ENCODE measurements at regions not wholly inside any gene's neighbourhood (a gene's known extent, or its start where the extent isn't known, plus 50 kb on each side); places are given as distances from the start of the nearest gene placed in this dataset.
A peak's percentile ranks its signal among the peaks of the same experiment; 100 is the strongest.

GRCh38 chr3:13141991-13142412 is 68.8 kb upstream of the IQSEC1 start:
- no TSS peak for BruUV-seq (replicated peaks)
- H3K4me3 ChIP-seq: no peak overlapping the region
- no peak overlapping the region for H3K9ac ChIP-seq (ENCODE audit: control insufficient read depth, insufficient read depth, low read length)
- in situ Hi-C loops (cut with MboI): no loop called here
- ChIA-PET CTCF (interaction anchor here (1.1 to 1.8 kb wide), 2 partner anchors 50 to 311 kb away, joined by 4 to 8 read pairs; no protein-coding TSS in a partner anchor), POLR2A (no interaction called here), RAD21 (ENCODE audit: unreplicated experiment) (no interaction called here), SMC1A (ENCODE audit: uncharacterized antibody, unreplicated experiment) (interaction anchor here (0.6 to 0.8 kb wide), 2 partner anchors 49 to 1054 kb away, joined by 3 read pairs; no protein-coding TSS in a partner anchor)
- 53% methylated on average over 8 of the region's 8 CpGs for WGBS (ENCODE audit: insufficient coverage, insufficient replicate concordance, low lambda C conversion rate, missing lambda C conversion rate)
- no peaks in the 10 kb centered on the region for H3K9me3 ChIP-seq (replicated peaks; ENCODE audit: control insufficient read depth, insufficient read depth, low read length)
- FAIRE-seq (no peak), DNase-seq (ENCODE audit: low read depth, low spot score) (no peak), ATAC-seq (peak; percentile 77)
- no peaks in the 10 kb centered on the region for H3K4me1 ChIP-seq (ENCODE audit: control insufficient read depth, insufficient read depth, low read length)
- no peak overlapping the region for H2AFZ ChIP-seq (ENCODE audit: control insufficient read depth, low read depth, low read length)
- no peak overlapping the region for H3K4me2 ChIP-seq (ENCODE audit: control insufficient read depth, insufficient read depth)
- intact Hi-C loops (cut with micrococcal nuclease; ENCODE audit: unreplicated experiment): no loop called here
- TF ChIP-seq RAD51 (IDR thresholded peaks at IDR 0.05) (no peak), SUZ12 (IDR thresholded peaks at IDR 0.05; ENCODE audit: unreplicated experiment) (no peak), REST (IDR thresholded peaks at IDR 0.05; ENCODE audit: low read depth, low read length) (peak; percentile 93), DPF2 (IDR thresholded peaks at IDR 0.05) (no peak)
- H3K27ac ChIP-seq (ENCODE audit: control insufficient read depth, insufficient read depth): no peak overlapping the region
- no peaks in the 10 kb centered on the region for H3K36me3 ChIP-seq (ENCODE audit: control insufficient read depth in 2 of 2, insufficient read depth in 2 of 2, low read length in 1 of 2)
- no peaks in the 10 kb centered on the region for H3K79me2 ChIP-seq (ENCODE audit: control insufficient read depth, insufficient read depth, low read length)
- no peaks in the 10 kb centered on the region for H4K20me1 ChIP-seq (ENCODE audit: control insufficient read depth, insufficient read depth)
- H3K27me3 ChIP-seq (replicated peaks in 1 of 2; ENCODE audit: control insufficient read depth in 2 of 2, insufficient read depth in 2 of 2, low read length in 1 of 2): peaks cover 0 to 3% of the 10 kb centered on the region in 2 experiments; a peak in 3 of 4 replicates

DNA sequence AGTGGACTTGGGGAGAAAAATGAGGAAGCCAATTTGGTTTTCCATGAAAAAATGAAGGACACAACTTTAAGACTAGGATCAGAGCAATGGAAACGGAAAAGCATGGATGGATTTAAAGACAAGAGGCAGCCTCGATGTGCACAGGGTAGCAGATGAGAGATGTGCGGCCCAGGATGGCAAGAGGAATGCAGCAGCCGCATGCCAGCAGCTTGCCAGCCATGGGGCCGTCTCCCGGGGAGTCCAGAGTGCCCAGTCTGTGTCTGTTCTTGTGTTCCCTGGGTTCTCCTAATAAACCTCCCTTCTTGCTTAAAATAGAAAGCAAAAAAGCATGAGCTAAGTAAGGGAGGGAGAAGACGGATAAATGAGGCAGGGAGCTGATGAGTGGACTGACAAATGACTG is 68.0 kb upstream of the IQSEC1 start:
- WGBS (ENCODE audit: insufficient coverage, insufficient replicate concordance, low lambda C conversion rate, missing lambda C conversion rate): 29% methylated on average over 7 of the region's 7 CpGs
- Histone ChIP-seq H3K27me3 (replicated peaks in 1 of 2; ENCODE audit: control insufficient read depth in 2 of 2, insufficient read depth in 2 of 2, low read length in 1 of 2) (peaks cover 0 to 3% of the 10 kb centered on the region in 2 experiments; a peak in 3 of 4 replicates), H3K27ac (ENCODE audit: control insufficient read depth, insufficient read depth) (no peak overlapping the region), H2AFZ (ENCODE audit: control insufficient read depth, low read depth, low read length) (no peak overlapping the region), H3K9ac (ENCODE audit: control insufficient read depth, insufficient read depth, low read length) (no peak overlapping the region), H4K20me1 (ENCODE audit: control insufficient read depth, insufficient read depth) (no peaks in the 10 kb centered on the region), H3K4me1 (ENCODE audit: control insufficient read depth, insufficient read depth, low read length) (no peaks in the 10 kb centered on the region), H3K36me3 (ENCODE audit: control insufficient read depth in 2 of 2, insufficient read depth in 2 of 2, low read length in 1 of 2) (no peaks in the 10 kb centered on the region), H3K9me3 (replicated peaks; ENCODE audit: control insufficient read depth, insufficient read depth, low read length) (no peaks in the 10 kb centered on the region), H3K4me2 (ENCODE audit: control insufficient read depth, insufficient read depth) (no peak overlapping the region), H3K79me2 (ENCODE audit: control insufficient read depth, insufficient read depth, low read length) (no peaks in the 10 kb centered on the region), H3K4me3 (no peak overlapping the region)
- no TSS peak for BruUV-seq (replicated peaks)
- FAIRE-seq (no peak), ATAC-seq (no peak), DNase-seq (ENCODE audit: low read depth, low spot score) (no peak)
- POLR2A ChIA-PET: no interaction called here
- in situ Hi-C loops (cut with MboI) (no loop called here), intact Hi-C loops (cut with micrococcal nuclease; ENCODE audit: unreplicated experiment) (no loop called here)
- SMC1A ChIA-PET (ENCODE audit: uncharacterized antibody, unreplicated experiment): no interaction called here
- CTCF ChIA-PET: interaction anchor here (1.1 to 1.8 kb wide), 2 partner anchors 49 to 312 kb away, joined by 4 to 8 read pairs; no protein-coding TSS in a partner anchor
- RAD21 ChIA-PET (ENCODE audit: unreplicated experiment): no interaction called here
- TF ChIP-seq, protein P1, sequence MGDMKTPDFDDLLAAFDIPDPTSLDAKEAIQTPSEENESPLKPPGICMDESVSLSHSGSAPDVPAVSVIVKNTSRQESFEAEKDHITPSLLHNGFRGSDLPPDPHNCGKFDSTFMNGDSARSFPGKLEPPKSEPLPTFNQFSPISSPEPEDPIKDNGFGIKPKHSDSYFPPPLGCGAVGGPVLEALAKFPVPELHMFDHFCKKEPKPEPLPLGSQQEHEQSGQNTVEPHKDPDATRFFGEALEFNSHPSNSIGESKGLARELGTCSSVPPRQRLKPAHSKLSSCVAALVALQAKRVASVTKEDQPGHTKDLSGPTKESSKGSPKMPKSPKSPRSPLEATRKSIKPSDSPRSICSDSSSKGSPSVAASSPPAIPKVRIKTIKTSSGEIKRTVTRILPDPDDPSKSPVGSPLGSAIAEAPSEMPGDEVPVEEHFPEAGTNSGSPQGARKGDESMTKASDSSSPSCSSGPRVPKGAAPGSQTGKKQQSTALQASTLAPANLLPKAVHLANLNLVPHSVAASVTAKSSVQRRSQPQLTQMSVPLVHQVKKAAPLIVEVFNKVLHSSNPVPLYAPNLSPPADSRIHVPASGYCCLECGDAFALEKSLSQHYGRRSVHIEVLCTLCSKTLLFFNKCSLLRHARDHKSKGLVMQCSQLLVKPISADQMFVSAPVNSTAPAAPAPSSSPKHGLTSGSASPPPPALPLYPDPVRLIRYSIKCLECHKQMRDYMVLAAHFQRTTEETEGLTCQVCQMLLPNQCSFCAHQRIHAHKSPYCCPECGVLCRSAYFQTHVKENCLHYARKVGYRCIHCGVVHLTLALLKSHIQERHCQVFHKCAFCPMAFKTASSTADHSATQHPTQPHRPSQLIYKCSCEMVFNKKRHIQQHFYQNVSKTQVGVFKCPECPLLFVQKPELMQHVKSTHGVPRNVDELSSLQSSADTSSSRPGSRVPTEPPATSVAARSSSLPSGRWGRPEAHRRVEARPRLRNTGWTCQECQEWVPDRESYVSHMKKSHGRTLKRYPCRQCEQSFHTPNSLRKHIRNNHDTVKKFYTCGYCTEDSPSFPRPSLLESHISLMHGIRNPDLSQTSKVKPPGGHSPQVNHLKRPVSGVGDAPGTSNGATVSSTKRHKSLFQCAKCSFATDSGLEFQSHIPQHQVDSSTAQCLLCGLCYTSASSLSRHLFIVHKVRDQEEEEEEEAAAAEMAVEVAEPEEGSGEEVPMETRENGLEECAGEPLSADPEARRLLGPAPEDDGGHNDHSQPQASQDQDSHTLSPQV (IDR thresholded peaks at IDR 0.05): no peak
- TF ChIP-seq CBX5 (IDR thresholded peaks at IDR 0.05; ENCODE audit: low read depth): no peak
- TF ChIP-seq ZNF274 (IDR thresholded peaks at IDR 0.05; ENCODE audit: insufficient read depth, insufficient read length): no peak
- TF ChIP-seq BCL3 (IDR thresholded peaks at IDR 0.05; ENCODE audit: borderline replicate concordance, insufficient read depth, low read depth, low read length, poor library complexity, severe bottlenecking): no peak
- no peak for TF ChIP-seq CHD4 (IDR thresholded peaks at IDR 0.05)
